HEK293T (cell line): ENCODE measurements at regions not wholly inside any gene's neighbourhood (a gene's known extent, or its start where the extent isn't known, plus 50 kb on each side); places are given as distances from the start of the nearest gene placed in this dataset.

ENCODE experiments used
- ELF4 ChIP-seq: fragments of 450-650 bp; IDR thresholded peaks from 2 replicates; pipeline ENCODE4 v1.6.1; 2017; ENCODE audit warnings: antibody characterized with exemption
- FOXK2 ChIP-seq: fragments of 450-650 bp; IDR thresholded peaks from 2 replicates; pipeline ENCODE4 v1.6.1; 2016; ENCODE audit warnings: mild to moderate bottlenecking
- FOXM1 ChIP-seq: fragments of 450-650 bp; IDR thresholded peaks from 2 replicates; pipeline ENCODE4 v1.6.1; 2017; ENCODE audit warnings: mild to moderate bottlenecking, borderline replicate concordance
- HDGF ChIP-seq: fragments of 450-650 bp; IDR thresholded peaks from 2 replicates; pipeline ENCODE4 v1.6.1; 2017; ENCODE audit warnings: antibody characterized with exemption, borderline replicate concordance
- L3MBTL2 ChIP-seq: fragments of 450-650 bp; conservative IDR thresholded peaks from 2 replicates; pipeline ENCODE4 v1.6.1; 2016; ENCODE audit warnings: mild to moderate bottlenecking
- SP1 ChIP-seq: fragments of 450-650 bp; IDR thresholded peaks from 2 replicates; pipeline ENCODE4 v1.6.1; 2017
- TARDBP ChIP-seq: fragments of 450-650 bp; IDR thresholded peaks from 2 replicates; pipeline ENCODE4 v1.6.1; 2016

DNA sequence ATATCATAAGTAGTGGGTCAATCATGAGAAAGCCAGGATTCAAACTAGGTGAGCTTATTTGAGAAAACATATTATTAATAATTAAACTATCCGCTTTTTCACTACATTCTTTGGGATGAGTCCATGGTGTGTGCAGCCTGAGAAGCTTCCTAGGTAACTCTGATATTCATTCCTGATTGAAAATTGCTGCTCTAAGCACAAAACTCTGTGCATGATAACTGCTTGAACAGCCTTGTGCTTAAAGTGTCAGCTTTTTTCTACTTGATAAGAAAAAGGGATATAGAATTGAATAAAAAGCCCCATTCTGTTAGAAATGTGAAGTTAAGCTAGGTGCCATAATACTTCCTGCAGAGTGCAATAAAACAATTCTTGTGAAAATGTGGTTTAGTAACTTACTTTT, 343.5 kb upstream of the LUZP2 start:
- TF ChIP-seq FOXM1 (no peak), HDGF (no peak), FOXK2 (no peak), TARDBP (no peak), SP1 (no peak), L3MBTL2 (no peak), ELF4 (no peak)
